ENCODE measurements at regions not wholly inside any gene's neighbourhood (a gene's known extent, or its start where the extent isn't known, plus 50 kb on each side); places are given as distances from the start of the nearest gene placed in this dataset.

DNA sequence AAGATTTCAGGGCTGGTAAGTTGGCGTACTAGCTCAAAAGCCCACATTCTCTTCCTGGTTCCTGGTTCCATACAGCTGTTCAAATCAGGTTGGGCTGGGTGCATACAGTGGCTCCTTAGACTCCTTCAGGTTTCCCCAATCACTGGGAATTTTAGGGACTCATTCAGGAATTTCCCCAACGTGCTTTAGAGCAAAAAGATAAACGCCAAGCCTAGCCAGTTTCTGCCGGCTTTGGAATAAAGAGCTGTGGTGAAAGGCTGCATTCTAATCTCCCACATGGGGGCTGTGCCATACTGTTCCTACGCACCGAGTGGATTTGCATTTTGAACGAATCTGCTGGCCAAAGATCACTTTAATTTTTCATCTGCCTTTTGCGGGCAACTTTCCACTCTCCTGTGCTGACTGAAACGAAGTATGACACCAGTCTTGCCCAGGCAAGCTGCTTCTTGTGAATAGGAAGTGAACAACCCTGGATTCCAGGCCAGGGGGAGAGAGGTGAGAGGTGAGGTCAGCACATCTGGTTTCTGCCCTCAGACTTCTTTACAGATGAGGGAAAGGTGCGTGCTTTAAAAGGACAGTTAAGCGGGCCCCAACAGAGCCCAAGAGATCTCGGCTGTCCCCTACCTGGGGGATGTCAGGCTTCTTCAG is 184.2 kb upstream of the PDZRN3 start:
- no peaks in the 10 kb centered on the region for H3K27me3 ChIP-seq (ENCODE audit: control insufficient read depth in 4 of 4, insufficient read depth in 4 of 4, low read length in 3 of 4)
- no peak overlapping the region for H3K9ac ChIP-seq (ENCODE audit: low read depth in 1 of 2, low read length in 2 of 2)
- TF ChIP-seq FOXA2 (IDR thresholded peaks at IDR 0.05) = no peak
- TF ChIP-seq, protein P1, sequence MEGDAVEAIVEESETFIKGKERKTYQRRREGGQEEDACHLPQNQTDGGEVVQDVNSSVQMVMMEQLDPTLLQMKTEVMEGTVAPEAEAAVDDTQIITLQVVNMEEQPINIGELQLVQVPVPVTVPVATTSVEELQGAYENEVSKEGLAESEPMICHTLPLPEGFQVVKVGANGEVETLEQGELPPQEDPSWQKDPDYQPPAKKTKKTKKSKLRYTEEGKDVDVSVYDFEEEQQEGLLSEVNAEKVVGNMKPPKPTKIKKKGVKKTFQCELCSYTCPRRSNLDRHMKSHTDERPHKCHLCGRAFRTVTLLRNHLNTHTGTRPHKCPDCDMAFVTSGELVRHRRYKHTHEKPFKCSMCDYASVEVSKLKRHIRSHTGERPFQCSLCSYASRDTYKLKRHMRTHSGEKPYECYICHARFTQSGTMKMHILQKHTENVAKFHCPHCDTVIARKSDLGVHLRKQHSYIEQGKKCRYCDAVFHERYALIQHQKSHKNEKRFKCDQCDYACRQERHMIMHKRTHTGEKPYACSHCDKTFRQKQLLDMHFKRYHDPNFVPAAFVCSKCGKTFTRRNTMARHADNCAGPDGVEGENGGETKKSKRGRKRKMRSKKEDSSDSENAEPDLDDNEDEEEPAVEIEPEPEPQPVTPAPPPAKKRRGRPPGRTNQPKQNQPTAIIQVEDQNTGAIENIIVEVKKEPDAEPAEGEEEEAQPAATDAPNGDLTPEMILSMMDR (IDR thresholded peaks at IDR 0.05; ENCODE audit: low read depth, low read length, missing input control) = no peak
- TF ChIP-seq ZBTB33 (IDR thresholded peaks at IDR 0.05) = no peak
- TF ChIP-seq HNF4A (conservative IDR thresholded peaks at IDR 0.05) = no peak
- TF ChIP-seq, protein P2, sequence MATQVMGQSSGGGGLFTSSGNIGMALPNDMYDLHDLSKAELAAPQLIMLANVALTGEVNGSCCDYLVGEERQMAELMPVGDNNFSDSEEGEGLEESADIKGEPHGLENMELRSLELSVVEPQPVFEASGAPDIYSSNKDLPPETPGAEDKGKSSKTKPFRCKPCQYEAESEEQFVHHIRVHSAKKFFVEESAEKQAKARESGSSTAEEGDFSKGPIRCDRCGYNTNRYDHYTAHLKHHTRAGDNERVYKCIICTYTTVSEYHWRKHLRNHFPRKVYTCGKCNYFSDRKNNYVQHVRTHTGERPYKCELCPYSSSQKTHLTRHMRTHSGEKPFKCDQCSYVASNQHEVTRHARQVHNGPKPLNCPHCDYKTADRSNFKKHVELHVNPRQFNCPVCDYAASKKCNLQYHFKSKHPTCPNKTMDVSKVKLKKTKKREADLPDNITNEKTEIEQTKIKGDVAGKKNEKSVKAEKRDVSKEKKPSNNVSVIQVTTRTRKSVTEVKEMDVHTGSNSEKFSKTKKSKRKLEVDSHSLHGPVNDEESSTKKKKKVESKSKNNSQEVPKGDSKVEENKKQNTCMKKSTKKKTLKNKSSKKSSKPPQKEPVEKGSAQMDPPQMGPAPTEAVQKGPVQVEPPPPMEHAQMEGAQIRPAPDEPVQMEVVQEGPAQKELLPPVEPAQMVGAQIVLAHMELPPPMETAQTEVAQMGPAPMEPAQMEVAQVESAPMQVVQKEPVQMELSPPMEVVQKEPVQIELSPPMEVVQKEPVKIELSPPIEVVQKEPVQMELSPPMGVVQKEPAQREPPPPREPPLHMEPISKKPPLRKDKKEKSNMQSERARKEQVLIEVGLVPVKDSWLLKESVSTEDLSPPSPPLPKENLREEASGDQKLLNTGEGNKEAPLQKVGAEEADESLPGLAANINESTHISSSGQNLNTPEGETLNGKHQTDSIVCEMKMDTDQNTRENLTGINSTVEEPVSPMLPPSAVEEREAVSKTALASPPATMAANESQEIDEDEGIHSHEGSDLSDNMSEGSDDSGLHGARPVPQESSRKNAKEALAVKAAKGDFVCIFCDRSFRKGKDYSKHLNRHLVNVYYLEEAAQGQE (IDR thresholded peaks at IDR 0.05) = no peak
- TF ChIP-seq RAD21 (IDR thresholded peaks at IDR 0.05) = no peak
- no peak for TF ChIP-seq TAF1 (conservative IDR thresholded peaks at IDR 0.05)
- no peak for TF ChIP-seq NR2F2 (IDR thresholded peaks at IDR 0.05)
- no peak for TF ChIP-seq FOXA1 (IDR thresholded peaks at IDR 0.05)
- no peak for TF ChIP-seq SP1 (IDR thresholded peaks at IDR 0.05)
- TF ChIP-seq EGR1 (IDR thresholded peaks at IDR 0.05; ENCODE audit: low read depth in 2 of 2) = no peak
- TF ChIP-seq HNF4G (IDR thresholded peaks at IDR 0.05) = no peak
- no peaks in the 10 kb centered on the region for H3K4me1 ChIP-seq (ENCODE audit: control insufficient read depth in 4 of 4, insufficient read depth in 4 of 4, low read length in 3 of 4)
- H3K27ac ChIP-seq (ENCODE audit: low read depth in 1 of 2, low read length in 2 of 2) = no peak overlapping the region
- 73% methylated on average over 12 of the region's 12 CpGs for WGBS
- no peak overlapping the region for H3K4me3 ChIP-seq (ENCODE audit: low read depth in 1 of 3, low read length in 3 of 3)
- no peaks in the 10 kb centered on the region for H3K9me3 ChIP-seq (ENCODE audit: control insufficient read depth in 4 of 4, low read length in 3 of 4)
- no peak for DNase-seq (ENCODE audit: low spot score)
- no peaks in the 10 kb centered on the region for H3K36me3 ChIP-seq (ENCODE audit: control insufficient read depth in 4 of 4, insufficient read depth in 3 of 4, low read depth in 1 of 4, low read length in 3 of 4)

- Histone ChIP-seq H3K27me3 (ENCODE audit: control insufficient read depth in 4 of 4, insufficient read depth in 4 of 4, low read length in 3 of 4) (no peaks in the 10 kb centered on the region), H3K9me3 (ENCODE audit: control insufficient read depth in 4 of 4, low read length in 3 of 4) (no peaks in the 10 kb centered on the region), H3K9ac (ENCODE audit: low read depth in 1 of 2, low read length in 2 of 2) (no peak overlapping the region), H3K36me3 (ENCODE audit: control insufficient read depth in 4 of 4, insufficient read depth in 3 of 4, low read depth in 1 of 4, low read length in 3 of 4) (no peaks in the 10 kb centered on the region), H3K4me3 (ENCODE audit: low read depth in 1 of 3, low read length in 3 of 3) (no peak overlapping the region), H3K4me1 (ENCODE audit: control insufficient read depth in 4 of 4, insufficient read depth in 4 of 4, low read length in 3 of 4) (no peaks in the 10 kb centered on the region), H3K27ac (ENCODE audit: low read depth in 1 of 2, low read length in 2 of 2) (no peak overlapping the region)
- DNase-seq (ENCODE audit: low spot score) = no peak
- 57% methylated on average over 3 of the region's 3 CpGs for WGBS
- TF ChIP-seq, protein P1 (IDR thresholded peaks at IDR 0.05; ENCODE audit: low read depth, low read length, missing input control) = no peak
- no peak for TF ChIP-seq FOXA1 (IDR thresholded peaks at IDR 0.05)
- TF ChIP-seq GABPA (IDR thresholded peaks at IDR 0.05 in 1 of 2, conservative IDR thresholded peaks at IDR 0.05 in 1 of 2) = no peak
Observed at GRCh38 chr3:73805435-73805834, 180.7 kb upstream of the PDZRN3 start.
